ENCODE measurements at regions not wholly inside any gene's neighbourhood (a gene's known extent, or its start where the extent isn't known, plus 50 kb on each side); places are given as distances from the start of the nearest gene placed in this dataset.

DNA sequence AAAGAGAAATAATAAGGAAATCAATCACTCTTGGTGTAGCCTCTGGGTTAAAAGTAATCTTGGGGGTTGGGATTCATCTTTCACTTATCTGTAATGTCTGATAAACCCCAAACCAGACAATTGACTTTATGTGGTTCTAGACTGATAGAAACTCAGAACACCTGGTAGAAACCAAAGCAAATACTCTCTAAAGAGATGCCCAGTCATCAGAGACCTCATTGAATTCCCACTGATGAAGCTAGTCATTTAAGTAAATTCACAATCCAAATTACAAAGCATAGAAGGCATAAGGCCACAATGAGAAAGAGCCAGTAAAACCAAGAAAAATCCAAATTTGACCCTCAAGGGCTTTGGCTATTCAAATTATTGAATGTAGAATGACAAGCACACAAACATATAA is 250.6 kb downstream of the MBNL1 start:
- TF ChIP-seq, protein P1, sequence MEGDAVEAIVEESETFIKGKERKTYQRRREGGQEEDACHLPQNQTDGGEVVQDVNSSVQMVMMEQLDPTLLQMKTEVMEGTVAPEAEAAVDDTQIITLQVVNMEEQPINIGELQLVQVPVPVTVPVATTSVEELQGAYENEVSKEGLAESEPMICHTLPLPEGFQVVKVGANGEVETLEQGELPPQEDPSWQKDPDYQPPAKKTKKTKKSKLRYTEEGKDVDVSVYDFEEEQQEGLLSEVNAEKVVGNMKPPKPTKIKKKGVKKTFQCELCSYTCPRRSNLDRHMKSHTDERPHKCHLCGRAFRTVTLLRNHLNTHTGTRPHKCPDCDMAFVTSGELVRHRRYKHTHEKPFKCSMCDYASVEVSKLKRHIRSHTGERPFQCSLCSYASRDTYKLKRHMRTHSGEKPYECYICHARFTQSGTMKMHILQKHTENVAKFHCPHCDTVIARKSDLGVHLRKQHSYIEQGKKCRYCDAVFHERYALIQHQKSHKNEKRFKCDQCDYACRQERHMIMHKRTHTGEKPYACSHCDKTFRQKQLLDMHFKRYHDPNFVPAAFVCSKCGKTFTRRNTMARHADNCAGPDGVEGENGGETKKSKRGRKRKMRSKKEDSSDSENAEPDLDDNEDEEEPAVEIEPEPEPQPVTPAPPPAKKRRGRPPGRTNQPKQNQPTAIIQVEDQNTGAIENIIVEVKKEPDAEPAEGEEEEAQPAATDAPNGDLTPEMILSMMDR (IDR thresholded peaks at IDR 0.05; ENCODE audit: insufficient read depth, low read length): no peak
- TF ChIP-seq POLR2AphosphoS5 (IDR thresholded peaks at IDR 0.05; ENCODE audit: low read depth): no peak
- TF ChIP-seq, protein P2, sequence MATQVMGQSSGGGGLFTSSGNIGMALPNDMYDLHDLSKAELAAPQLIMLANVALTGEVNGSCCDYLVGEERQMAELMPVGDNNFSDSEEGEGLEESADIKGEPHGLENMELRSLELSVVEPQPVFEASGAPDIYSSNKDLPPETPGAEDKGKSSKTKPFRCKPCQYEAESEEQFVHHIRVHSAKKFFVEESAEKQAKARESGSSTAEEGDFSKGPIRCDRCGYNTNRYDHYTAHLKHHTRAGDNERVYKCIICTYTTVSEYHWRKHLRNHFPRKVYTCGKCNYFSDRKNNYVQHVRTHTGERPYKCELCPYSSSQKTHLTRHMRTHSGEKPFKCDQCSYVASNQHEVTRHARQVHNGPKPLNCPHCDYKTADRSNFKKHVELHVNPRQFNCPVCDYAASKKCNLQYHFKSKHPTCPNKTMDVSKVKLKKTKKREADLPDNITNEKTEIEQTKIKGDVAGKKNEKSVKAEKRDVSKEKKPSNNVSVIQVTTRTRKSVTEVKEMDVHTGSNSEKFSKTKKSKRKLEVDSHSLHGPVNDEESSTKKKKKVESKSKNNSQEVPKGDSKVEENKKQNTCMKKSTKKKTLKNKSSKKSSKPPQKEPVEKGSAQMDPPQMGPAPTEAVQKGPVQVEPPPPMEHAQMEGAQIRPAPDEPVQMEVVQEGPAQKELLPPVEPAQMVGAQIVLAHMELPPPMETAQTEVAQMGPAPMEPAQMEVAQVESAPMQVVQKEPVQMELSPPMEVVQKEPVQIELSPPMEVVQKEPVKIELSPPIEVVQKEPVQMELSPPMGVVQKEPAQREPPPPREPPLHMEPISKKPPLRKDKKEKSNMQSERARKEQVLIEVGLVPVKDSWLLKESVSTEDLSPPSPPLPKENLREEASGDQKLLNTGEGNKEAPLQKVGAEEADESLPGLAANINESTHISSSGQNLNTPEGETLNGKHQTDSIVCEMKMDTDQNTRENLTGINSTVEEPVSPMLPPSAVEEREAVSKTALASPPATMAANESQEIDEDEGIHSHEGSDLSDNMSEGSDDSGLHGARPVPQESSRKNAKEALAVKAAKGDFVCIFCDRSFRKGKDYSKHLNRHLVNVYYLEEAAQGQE (IDR thresholded peaks at IDR 0.05; ENCODE audit: insufficient replicate concordance, low read depth): no peak
